ENCODE measurements at regions not wholly inside any gene's neighbourhood (a gene's known extent, or its start where the extent isn't known, plus 50 kb on each side); places are given as distances from the start of the nearest gene placed in this dataset.

DNA sequence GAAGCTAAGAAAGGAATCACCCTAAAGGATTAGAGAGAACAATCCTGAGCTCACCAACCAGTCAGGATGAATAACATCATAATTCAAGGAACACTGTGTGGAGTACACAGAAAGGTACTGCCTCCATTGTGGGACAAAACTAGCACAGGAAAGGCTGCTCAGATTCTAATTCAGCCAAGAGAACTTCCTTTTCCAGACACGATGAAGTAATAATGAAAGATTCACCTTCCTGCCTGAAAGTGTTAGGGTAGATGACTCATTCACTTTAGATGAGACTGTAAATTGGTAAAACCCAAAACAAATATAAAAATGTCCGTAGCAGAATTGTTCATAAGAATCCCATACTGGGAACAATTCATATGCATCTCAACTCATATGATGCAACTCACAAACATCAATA is 167.2 kb downstream of the CDC14C start:
- TF ChIP-seq EZH2phosphoT487 (IDR thresholded peaks at IDR 0.05; ENCODE audit: borderline replicate concordance): no peak
- TF ChIP-seq, protein P1, sequence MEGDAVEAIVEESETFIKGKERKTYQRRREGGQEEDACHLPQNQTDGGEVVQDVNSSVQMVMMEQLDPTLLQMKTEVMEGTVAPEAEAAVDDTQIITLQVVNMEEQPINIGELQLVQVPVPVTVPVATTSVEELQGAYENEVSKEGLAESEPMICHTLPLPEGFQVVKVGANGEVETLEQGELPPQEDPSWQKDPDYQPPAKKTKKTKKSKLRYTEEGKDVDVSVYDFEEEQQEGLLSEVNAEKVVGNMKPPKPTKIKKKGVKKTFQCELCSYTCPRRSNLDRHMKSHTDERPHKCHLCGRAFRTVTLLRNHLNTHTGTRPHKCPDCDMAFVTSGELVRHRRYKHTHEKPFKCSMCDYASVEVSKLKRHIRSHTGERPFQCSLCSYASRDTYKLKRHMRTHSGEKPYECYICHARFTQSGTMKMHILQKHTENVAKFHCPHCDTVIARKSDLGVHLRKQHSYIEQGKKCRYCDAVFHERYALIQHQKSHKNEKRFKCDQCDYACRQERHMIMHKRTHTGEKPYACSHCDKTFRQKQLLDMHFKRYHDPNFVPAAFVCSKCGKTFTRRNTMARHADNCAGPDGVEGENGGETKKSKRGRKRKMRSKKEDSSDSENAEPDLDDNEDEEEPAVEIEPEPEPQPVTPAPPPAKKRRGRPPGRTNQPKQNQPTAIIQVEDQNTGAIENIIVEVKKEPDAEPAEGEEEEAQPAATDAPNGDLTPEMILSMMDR (conservative IDR thresholded peaks at IDR 0.05; ENCODE audit: low read length): no peak

Measured in Loucy (cell line).